Gastrocnemius medialis (tissue), 4 donors: ENCODE measurements at regions not wholly inside any gene's neighbourhood (a gene's known extent, or its start where the extent isn't known, plus 50 kb on each side); places are given as distances from the start of the nearest gene placed in this dataset.
"Not testable (repeated sequence)": the region's sequence is repeated elsewhere in the genome, so short reads cannot be mapped to it uniquely, and the experiment has no call there.

Experiments used
- ATAC-seq, 2 donors: fragments of 150-250 bp; one replicate each; pipeline ENCODE4 v1.9.1; 2016
- DNase-seq, 2 donors: peaks; one replicate each; pipeline ENCODE4 v3.0.0-alpha.2; 2019
- H3K27ac ChIP-seq, 4 donors: fragments of 200-600 bp; sonication (generic); 1 replicate in 1 of 4; 2 replicates in 3 of 4; pipeline ENCODE4 v1.5.1; 2016 to 2018; ENCODE audit warnings: mild to moderate bottlenecking in 2 of 4, moderate library complexity in 1 of 4
- H3K27me3 ChIP-seq, 3 donors: fragments of 200-600 bp; sonication (generic) in 2 of 3; 1 replicate in 1 of 3; 2 replicates in 2 of 3; pipeline versions ENCODE4 v1.5.1 to v1.6.0; 2016 to 2019; ENCODE audit warnings: mild to moderate bottlenecking in 1 of 3, moderate library complexity in 1 of 3
- H3K36me3 ChIP-seq, 2 donors: fragments of 200-600 bp; sonication (generic) in 1 of 2; one replicate each; pipeline ENCODE4 v1.5.1; 2017 to 2018
- H3K4me1 ChIP-seq, 2 donors: fragments of 200-600 bp; sonication (generic) in 1 of 2; one replicate each; pipeline ENCODE4 v1.5.1; 2016 to 2017; ENCODE audit warnings: mild to moderate bottlenecking in 2 of 2
- H3K4me3 ChIP-seq, 4 donors: fragments of 200-600 bp; sonication (generic) in 3 of 4; 1 replicate in 1 of 4; 2 replicates in 3 of 4; pipeline ENCODE4 v1.5.1; 2016 to 2019; ENCODE audit warnings: mild to moderate bottlenecking in 2 of 4
- H3K9me3 ChIP-seq, 3 donors: fragments of 200-600 bp; sonication (generic) in 2 of 3; 1 replicate in 1 of 3; 2 replicates in 2 of 3; pipeline ENCODE4 v1.5.1; 2016 to 2019
- in situ Hi-C, 4 donors: fragments of 200-750 bp; cut with MboI; loops; one replicate each; pipeline versions ENCODE4 v1.15.0 to v1.8.0; 2017; ENCODE audit warnings: low sequenced_read_pairs in 4 of 4
- intact Hi-C: fragments of 100-400 bp; cut with DNase I; formaldehyde crosslinking; loops from one replicate; pipeline ENCODE4 v1.15.1; 2023; ENCODE audit warnings: low total_unique reads

GRCh38 chr1:145475962-145476361 is 50.6 kb upstream of the NBPF20 start:
- H3K4me3 ChIP-seq: not testable (repeated sequence)

GRCh38 chr1:145475369-145475915 is 50.0 kb upstream of the NBPF20 start:
- H3K27me3 ChIP-seq, H3K4me1 ChIP-seq, H3K27ac ChIP-seq, DNase-seq, H3K4me3 ChIP-seq, H3K36me3 ChIP-seq, ATAC-seq, H3K9me3 ChIP-seq, in situ Hi-C loops, intact Hi-C loops: not testable (repeated sequence)

More at GRCh38 chr1:145475962-145476361, 50.6 kb upstream of the NBPF20 start:
- H3K9me3 ChIP-seq, in situ Hi-C loops, intact Hi-C loops, H3K27me3 ChIP-seq, DNase-seq, H3K27ac ChIP-seq, ATAC-seq, H3K36me3 ChIP-seq, H3K4me1 ChIP-seq: not testable (repeated sequence)
